Left ventricle myocardium inferior (tissue), 1 donor: ENCODE measurements at regions not wholly inside any gene's neighbourhood (a gene's known extent, or its start where the extent isn't known, plus 50 kb on each side); places are given as distances from the start of the nearest gene placed in this dataset.

Experiments used
- DNase-seq: peaks from one replicate; pipeline ENCODE4 v3.0.0-alpha.2; 2020
- H3K27ac ChIP-seq: fragments of 200-600 bp; replicated peaks from 2 replicates; pipeline ENCODE4 v1.8.0; 2021
- H3K27me3 ChIP-seq: fragments of 200-600 bp; 2 replicates; pipeline ENCODE4 v1.8.0; 2021; ENCODE audit warnings: low read depth
- H3K36me3 ChIP-seq: fragments of 200-600 bp; 2 replicates; pipeline ENCODE4 v1.8.0; 2021
- H3K4me1 ChIP-seq: fragments of 200-600 bp; 2 replicates; pipeline ENCODE4 v1.8.0; 2021
- H3K4me3 ChIP-seq: fragments of 200-600 bp; 2 replicates; pipeline ENCODE4 v1.8.0; 2021; ENCODE audit warnings: mild to moderate bottlenecking, moderate library complexity
- H3K9me3 ChIP-seq: fragments of 200-600 bp; replicated peaks from 2 replicates; pipeline ENCODE4 v1.8.0; 2021
- CTCF ChIP-seq: fragments of 200-600 bp; IDR thresholded peaks from 2 replicates; pipeline ENCODE4 v1.8.0; 2021; ENCODE audit warnings: antibody characterized with exemption, mild to moderate bottlenecking, borderline replicate concordance
- intact Hi-C: fragments of 100-400 bp; cut with micrococcal nuclease; formaldehyde crosslinking; loops from one replicate; pipeline ENCODE4 v1.11.0; 2022
- donor health status: DM: no; HTN: yes; CAD: no; lungs with severe emphysema.

GRCh38 chr12:92639017-92639416, 63.8 kb upstream of the PLEKHG7 start:
- H3K27ac ChIP-seq: no peak overlapping the region
- no peaks in the 10 kb centered on the region for H3K36me3 ChIP-seq
- H3K9me3 ChIP-seq: no peaks in the 10 kb centered on the region
- H3K4me1 ChIP-seq: no peaks in the 10 kb centered on the region
- no peak for DNase-seq
- no peaks in the 10 kb centered on the region for H3K27me3 ChIP-seq
- no peak for TF ChIP-seq CTCF
- no peak overlapping the region for H3K4me3 ChIP-seq
- intact Hi-C loops: no loop called here

- H3K4me1 ChIP-seq: no peaks in the 10 kb centered on the region
- no peak overlapping the region for H3K4me3 ChIP-seq
- no peak overlapping the region for H3K27ac ChIP-seq
- H3K36me3 ChIP-seq: no peaks in the 10 kb centered on the region
- DNase-seq: no peak
- H3K9me3 ChIP-seq: no peaks in the 10 kb centered on the region
- no peak for TF ChIP-seq CTCF
- H3K27me3 ChIP-seq: no peaks in the 10 kb centered on the region
- intact Hi-C loops: no loop called here
Measured at GRCh38 chr12:92634730-92635129, 68.1 kb upstream of the PLEKHG7 start.

- no peak for DNase-seq
- Histone ChIP-seq H3K4me3 (no peak overlapping the region), H3K36me3 (no peaks in the 10 kb centered on the region), H3K9me3 (no peaks in the 10 kb centered on the region), H3K27me3 (no peaks in the 10 kb centered on the region), H3K4me1 (no peaks in the 10 kb centered on the region), H3K27ac (no peak overlapping the region)
- intact Hi-C loops: no loop called here
- TF ChIP-seq CTCF: no peak
Measured at GRCh38 chr12:92634202-92634601, 68.6 kb upstream of the PLEKHG7 start.

GRCh38 chr12:92630968-92631367, 71.8 kb upstream of the PLEKHG7 start:
- H3K27ac ChIP-seq: no peak overlapping the region
- no peak overlapping the region for H3K4me3 ChIP-seq
- no peaks in the 10 kb centered on the region for H3K27me3 ChIP-seq
- H3K9me3 ChIP-seq: no peaks in the 10 kb centered on the region
- intact Hi-C loops: no loop called here
- H3K4me1 ChIP-seq: no peaks in the 10 kb centered on the region
- no peak for TF ChIP-seq CTCF
- H3K36me3 ChIP-seq: no peaks in the 10 kb centered on the region
- DNase-seq: no peak

- Histone ChIP-seq H3K27ac (no peak overlapping the region), H3K36me3 (no peaks in the 10 kb centered on the region), H3K27me3 (no peaks in the 10 kb centered on the region), H3K4me3 (no peak overlapping the region), H3K9me3 (no peaks in the 10 kb centered on the region), H3K4me1 (no peaks in the 10 kb centered on the region)
- TF ChIP-seq CTCF: no peak
- no peak for DNase-seq
- intact Hi-C loops: no loop called here
Measured at GRCh38 chr12:92629349-92630065, 73.3 kb upstream of the PLEKHG7 start.
